DOHH2 (cell line): ENCODE measurements at regions not wholly inside any gene's neighbourhood (a gene's known extent, or its start where the extent isn't known, plus 50 kb on each side); places are given as distances from the start of the nearest gene placed in this dataset.

Source experiments
- H3F3A ChIP-seq: fragments of 200-600 bp; sonication (generic), shearing (Covaris generic); 2 replicates; pipeline ENCODE4 v1.6.0; 2016; ENCODE audit warnings: antibody characterized with exemption, mild to moderate bottlenecking; ENCODE audit not compliant: control insufficient read depth, insufficient read depth
- H3K27ac ChIP-seq: fragments of 200-600 bp; sonication (generic); 2 replicates; pipeline ENCODE4 v1.5.1; 2014; ENCODE audit warnings: low read depth, mild to moderate bottlenecking, low read length, moderate library complexity
- H3K27me3 ChIP-seq: fragments of 200-600 bp; sonication (generic); 2 replicates; pipeline ENCODE4 v1.6.1; 2014; ENCODE audit warnings: mild to moderate bottlenecking, low read length, mixed read lengths; ENCODE audit not compliant: control insufficient read depth
- H3K36me3 ChIP-seq: fragments of 200-600 bp; sonication (generic); 2 replicates; pipeline ENCODE4 v1.6.1; 2014; ENCODE audit warnings: mild to moderate bottlenecking, low read length, moderate library complexity, mixed read lengths; ENCODE audit not compliant: control insufficient read depth
- H3K4me1 ChIP-seq: fragments of 200-600 bp; sonication (generic); 2 replicates; pipeline ENCODE4 v1.6.1; 2014; ENCODE audit warnings: mild to moderate bottlenecking, low read length, mixed read lengths; ENCODE audit not compliant: control insufficient read depth
- H3K4me2 ChIP-seq: fragments of 200-600 bp; sonication (generic); 2 replicates; pipeline ENCODE4 v1.6.0; 2014; ENCODE audit warnings: mild to moderate bottlenecking, low read length, moderate library complexity
- H3K4me3 ChIP-seq: fragments of 200-600 bp; sonication (generic); 2 replicates; pipeline ENCODE4 v1.5.1; 2014; ENCODE audit warnings: mild to moderate bottlenecking, low read length, mixed read lengths
- H3K79me2 ChIP-seq: fragments of 200-600 bp; sonication (generic); 2 replicates; pipeline ENCODE4 v1.6.1; 2014; ENCODE audit warnings: mild to moderate bottlenecking, low read length, mixed read lengths; ENCODE audit not compliant: control insufficient read depth
- H3K9me2 ChIP-seq: fragments of 200-600 bp; sonication (generic); replicated peaks from 2 replicates; pipeline ENCODE4 v1.6.1; 2014; ENCODE audit warnings: mild to moderate bottlenecking, low read length, mixed read lengths; ENCODE audit not compliant: control insufficient read depth
- H3K9me3 ChIP-seq: fragments of 200-600 bp; sonication (generic); 2 replicates; pipeline ENCODE4 v1.6.1; 2014; ENCODE audit warnings: antibody characterized with exemption, low read length, mixed read lengths; ENCODE audit not compliant: control insufficient read depth, insufficient read depth
- H4K20me1 ChIP-seq: fragments of 200-600 bp; sonication (generic); 2 replicates; pipeline ENCODE4 v1.6.0; 2014; ENCODE audit warnings: low read depth, mild to moderate bottlenecking, antibody characterized with exemption, low read length, moderate library complexity; ENCODE audit not compliant: control insufficient read depth, insufficient read depth
- EZH2phosphoT487 ChIP-seq: fragments of 200-600 bp; sonication (generic); IDR thresholded peaks from 2 replicates; pipeline ENCODE4 v1.6.1; 2017; ENCODE audit warnings: borderline replicate concordance, mild to moderate bottlenecking, antibody characterized with exemption, low read length, moderate library complexity, mixed read lengths
- TF ChIP-seq, protein P1 (sequence below): fragments of 200-600 bp; sonication (generic); IDR thresholded peaks from one replicate; pipeline ENCODE4 v1.5.1; 2014; ENCODE audit warnings: antibody characterized with exemption, mild to moderate bottlenecking, low read depth, low read length; ENCODE audit not compliant: poor library complexity, severe bottlenecking

DNA sequence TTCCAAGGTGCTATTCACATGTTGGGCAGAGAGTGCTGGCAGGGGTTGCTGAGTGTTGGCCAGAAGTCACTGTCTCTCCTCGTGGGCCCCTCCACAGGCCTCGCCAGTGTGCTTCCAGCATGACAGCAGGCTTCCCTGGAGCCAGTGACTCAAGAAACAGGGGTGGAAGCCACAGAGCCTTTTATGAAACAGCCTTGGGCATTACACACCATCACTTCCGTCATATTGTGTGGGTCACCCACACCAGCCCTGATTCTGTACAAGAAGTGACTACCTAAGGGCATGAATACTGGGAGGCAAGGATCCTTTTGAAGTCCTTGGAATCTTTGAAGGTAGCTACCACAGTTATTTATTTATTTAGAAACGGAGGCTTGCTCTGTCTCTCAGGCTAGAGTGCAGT, 177.6 kb upstream of the UBE3A start:
- no peak overlapping the region for H3K4me2 ChIP-seq
- H3K79me2 ChIP-seq, result no peaks in the 10 kb centered on the region
- H3K27me3 ChIP-seq, result no peaks in the 10 kb centered on the region
- H4K20me1 ChIP-seq, result no peaks in the 10 kb centered on the region
- H3K4me3 ChIP-seq, result no peak overlapping the region
- H3K4me1 ChIP-seq, result no peaks in the 10 kb centered on the region
- no peaks in the 10 kb centered on the region for H3K9me2 ChIP-seq
- TF ChIP-seq, protein P1, sequence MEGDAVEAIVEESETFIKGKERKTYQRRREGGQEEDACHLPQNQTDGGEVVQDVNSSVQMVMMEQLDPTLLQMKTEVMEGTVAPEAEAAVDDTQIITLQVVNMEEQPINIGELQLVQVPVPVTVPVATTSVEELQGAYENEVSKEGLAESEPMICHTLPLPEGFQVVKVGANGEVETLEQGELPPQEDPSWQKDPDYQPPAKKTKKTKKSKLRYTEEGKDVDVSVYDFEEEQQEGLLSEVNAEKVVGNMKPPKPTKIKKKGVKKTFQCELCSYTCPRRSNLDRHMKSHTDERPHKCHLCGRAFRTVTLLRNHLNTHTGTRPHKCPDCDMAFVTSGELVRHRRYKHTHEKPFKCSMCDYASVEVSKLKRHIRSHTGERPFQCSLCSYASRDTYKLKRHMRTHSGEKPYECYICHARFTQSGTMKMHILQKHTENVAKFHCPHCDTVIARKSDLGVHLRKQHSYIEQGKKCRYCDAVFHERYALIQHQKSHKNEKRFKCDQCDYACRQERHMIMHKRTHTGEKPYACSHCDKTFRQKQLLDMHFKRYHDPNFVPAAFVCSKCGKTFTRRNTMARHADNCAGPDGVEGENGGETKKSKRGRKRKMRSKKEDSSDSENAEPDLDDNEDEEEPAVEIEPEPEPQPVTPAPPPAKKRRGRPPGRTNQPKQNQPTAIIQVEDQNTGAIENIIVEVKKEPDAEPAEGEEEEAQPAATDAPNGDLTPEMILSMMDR, result no peak
- no peak for TF ChIP-seq EZH2phosphoT487
- H3K27ac ChIP-seq, result no peak overlapping the region
- H3F3A ChIP-seq, result no peaks in the 10 kb centered on the region
- no peaks in the 10 kb centered on the region for H3K36me3 ChIP-seq
- H3K9me3 ChIP-seq, result peaks cover 27% of the 10 kb centered on the region; the same call in 1 of the 2 replicates

DNA sequence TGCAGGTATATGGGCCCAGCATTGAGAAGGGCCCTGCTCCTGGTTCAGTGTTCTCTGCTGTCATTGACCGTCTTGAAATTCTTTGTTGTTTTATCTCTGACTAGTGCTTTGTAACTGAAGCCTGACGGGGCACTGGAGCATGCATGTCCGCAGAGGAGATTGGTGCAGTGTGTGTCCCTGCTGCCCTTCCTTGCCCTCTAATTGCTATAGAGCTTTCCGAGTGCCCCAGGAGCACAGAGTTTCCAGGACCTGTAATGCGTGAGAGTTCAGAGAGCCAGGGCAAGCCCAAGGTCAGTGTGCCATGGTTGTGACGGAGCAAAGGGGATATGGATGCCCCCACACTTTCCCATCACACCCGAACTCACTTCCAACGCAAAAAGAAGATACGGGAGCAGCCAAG, 174.3 kb upstream of the UBE3A start:
- no peaks in the 10 kb centered on the region for H3F3A ChIP-seq
- no peak overlapping the region for H3K4me3 ChIP-seq
- H3K79me2 ChIP-seq, result no peaks in the 10 kb centered on the region
- no peaks in the 10 kb centered on the region for H3K36me3 ChIP-seq
- H3K9me2 ChIP-seq, result no peaks in the 10 kb centered on the region
- no peak overlapping the region for H3K4me2 ChIP-seq
- TF ChIP-seq, protein P1, result no peak
- TF ChIP-seq EZH2phosphoT487, result no peak
- H3K27me3 ChIP-seq, result no peaks in the 10 kb centered on the region
- H4K20me1 ChIP-seq, result no peaks in the 10 kb centered on the region
- H3K9me3 ChIP-seq, result peaks cover 8% of the 10 kb centered on the region; the same call in 1 of the 2 replicates
- H3K4me1 ChIP-seq, result no peaks in the 10 kb centered on the region
- H3K27ac ChIP-seq, result no peak overlapping the region

DNA sequence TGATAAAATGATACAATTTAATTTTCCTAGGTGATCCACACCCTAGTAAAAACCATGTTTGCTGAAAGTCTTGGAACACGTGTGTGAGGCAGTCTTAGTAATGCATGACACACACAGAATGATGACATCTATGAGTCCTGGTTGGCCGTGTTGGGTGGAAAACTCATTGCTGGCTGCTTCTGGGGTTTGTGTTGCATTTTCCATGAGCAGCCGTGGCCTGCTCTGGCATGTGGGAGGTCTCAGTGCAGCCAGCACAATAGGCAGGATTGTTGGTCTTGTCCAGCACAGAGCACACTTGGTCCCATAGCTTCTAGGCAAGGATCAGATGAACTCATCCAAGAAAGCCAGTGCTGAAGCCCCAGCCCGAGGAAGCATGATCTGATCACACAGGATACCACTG, 172.8 kb upstream of the UBE3A start:
- no peaks in the 10 kb centered on the region for H3K79me2 ChIP-seq
- H3K36me3 ChIP-seq, result no peaks in the 10 kb centered on the region
- no peak for TF ChIP-seq EZH2phosphoT487
- TF ChIP-seq, protein P1, result no peak

More for the DNA sequence above, 172.8 kb upstream of the UBE3A start:
- H3F3A ChIP-seq, result no peaks in the 10 kb centered on the region
- H3K27me3 ChIP-seq, result no peaks in the 10 kb centered on the region
- H3K4me1 ChIP-seq, result no peaks in the 10 kb centered on the region
- H3K4me2 ChIP-seq, result no peak overlapping the region
- peaks cover 13% of the 10 kb centered on the region; the same call in 1 of the 2 replicates for H3K9me3 ChIP-seq
- H4K20me1 ChIP-seq, result no peaks in the 10 kb centered on the region
- H3K4me3 ChIP-seq, result no peak overlapping the region
- H3K9me2 ChIP-seq, result no peaks in the 10 kb centered on the region
- H3K27ac ChIP-seq, result no peak overlapping the region
